Chondrocyte (in vitro differentiated cells): ENCODE measurements at regions not wholly inside any gene's neighbourhood (a gene's known extent, or its start where the extent isn't known, plus 50 kb on each side); places are given as distances from the start of the nearest gene placed in this dataset.

Experiments
- DNase-seq: peaks from one replicate; pipeline ENCODE4 v3.0.0; 2021; ENCODE audit warnings: mixed read lengths, low spot score
- H3K27ac Mint-ChIP-seq: one replicate; pipeline ENCODE4 v1.8.0; 2021; ENCODE audit warnings: mild to moderate bottlenecking, moderate library complexity, mixed read lengths; ENCODE audit not compliant: unreplicated experiment
- H3K27me3 Mint-ChIP-seq: 2 replicates; pipeline ENCODE4 v1.8.0; 2021; ENCODE audit warnings: low read depth, mixed read lengths
- H3K36me3 Mint-ChIP-seq: 2 replicates; pipeline ENCODE4 v1.8.0; 2021; ENCODE audit warnings: low read depth, mixed read lengths
- H3K4me1 Mint-ChIP-seq: 2 replicates; pipeline ENCODE4 v1.8.0; 2021; ENCODE audit warnings: low read depth, mild to moderate bottlenecking, mixed read lengths
- H3K4me3 Mint-ChIP-seq: one replicate; pipeline ENCODE4 v1.8.0; 2021; ENCODE audit warnings: mild to moderate bottlenecking, moderate library complexity, mixed read lengths; ENCODE audit not compliant: unreplicated experiment
- H3K9me3 Mint-ChIP-seq: 2 replicates; pipeline ENCODE4 v1.8.0; 2021; ENCODE audit warnings: low read depth, mixed read lengths
- TF ChIP-seq, protein P1 (sequence below): fragments of 200-600 bp; sonication (generic); IDR thresholded peaks from 2 replicates; pipeline ENCODE4 v1.5.0; 2021; ENCODE audit warnings: antibody characterized with exemption, mild to moderate bottlenecking, moderate library complexity

DNA sequence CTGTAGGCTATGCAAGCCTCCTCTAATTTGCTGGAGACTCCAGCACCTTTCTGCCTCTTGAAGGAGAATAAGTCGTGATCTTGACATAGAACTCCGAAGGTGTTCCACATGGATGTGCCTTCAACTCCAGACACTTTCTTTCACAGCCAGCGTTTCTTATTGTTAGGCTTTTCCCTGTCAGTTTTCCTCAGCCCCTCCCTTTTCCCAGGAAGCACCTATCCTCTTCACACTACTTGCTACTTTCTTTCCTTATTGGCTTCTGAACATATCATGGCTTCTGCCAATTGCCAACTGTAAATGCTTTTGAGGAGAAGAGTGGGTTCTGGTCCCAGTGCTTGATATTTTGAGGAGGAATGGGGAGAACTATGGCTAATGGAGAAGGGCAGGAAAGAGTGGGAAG, 216.3 kb upstream of the PGR start:
- Mint-ChIP-seq H3K9me3 (peaks cover 2% of the 10 kb centered on the region), H3K27me3 (peaks cover 12% of the 10 kb centered on the region), H3K27ac (no peak overlapping the region), H3K4me3 (no peak overlapping the region), H3K36me3 (no peaks in the 10 kb centered on the region), H3K4me1 (peaks cover 13% of the 10 kb centered on the region)
- no peak for DNase-seq
- TF ChIP-seq, protein P1, sequence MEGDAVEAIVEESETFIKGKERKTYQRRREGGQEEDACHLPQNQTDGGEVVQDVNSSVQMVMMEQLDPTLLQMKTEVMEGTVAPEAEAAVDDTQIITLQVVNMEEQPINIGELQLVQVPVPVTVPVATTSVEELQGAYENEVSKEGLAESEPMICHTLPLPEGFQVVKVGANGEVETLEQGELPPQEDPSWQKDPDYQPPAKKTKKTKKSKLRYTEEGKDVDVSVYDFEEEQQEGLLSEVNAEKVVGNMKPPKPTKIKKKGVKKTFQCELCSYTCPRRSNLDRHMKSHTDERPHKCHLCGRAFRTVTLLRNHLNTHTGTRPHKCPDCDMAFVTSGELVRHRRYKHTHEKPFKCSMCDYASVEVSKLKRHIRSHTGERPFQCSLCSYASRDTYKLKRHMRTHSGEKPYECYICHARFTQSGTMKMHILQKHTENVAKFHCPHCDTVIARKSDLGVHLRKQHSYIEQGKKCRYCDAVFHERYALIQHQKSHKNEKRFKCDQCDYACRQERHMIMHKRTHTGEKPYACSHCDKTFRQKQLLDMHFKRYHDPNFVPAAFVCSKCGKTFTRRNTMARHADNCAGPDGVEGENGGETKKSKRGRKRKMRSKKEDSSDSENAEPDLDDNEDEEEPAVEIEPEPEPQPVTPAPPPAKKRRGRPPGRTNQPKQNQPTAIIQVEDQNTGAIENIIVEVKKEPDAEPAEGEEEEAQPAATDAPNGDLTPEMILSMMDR, result no peak

DNA sequence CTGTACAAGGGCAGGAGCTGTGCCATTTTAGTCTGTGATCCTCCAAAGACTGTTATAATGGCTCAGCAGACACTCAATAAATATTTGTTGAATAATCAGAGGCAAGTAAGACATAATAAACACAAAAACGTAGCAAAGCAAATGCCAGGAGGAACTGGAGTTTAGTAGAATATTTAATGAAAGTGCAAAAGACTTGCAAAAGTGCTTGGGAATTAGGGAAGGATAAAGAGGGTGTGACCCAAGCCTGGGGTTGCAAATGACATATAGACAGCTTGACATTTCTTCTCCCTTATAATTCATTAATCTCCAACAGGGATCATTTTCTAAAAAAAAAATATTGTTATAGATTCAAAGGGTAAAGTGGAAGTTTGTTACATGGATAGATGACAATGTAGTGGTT, 212.7 kb upstream of the PGR start:
- no peak for DNase-seq
- Mint-ChIP-seq H3K4me1 (peaks cover 13% of the 10 kb centered on the region), H3K4me3 (no peak overlapping the region), H3K27ac (no peak overlapping the region), H3K27me3 (peaks cover 3% of the 10 kb centered on the region), H3K36me3 (no peaks in the 10 kb centered on the region), H3K9me3 (peaks cover 2% of the 10 kb centered on the region)
- TF ChIP-seq, protein P1, result no peak

DNA sequence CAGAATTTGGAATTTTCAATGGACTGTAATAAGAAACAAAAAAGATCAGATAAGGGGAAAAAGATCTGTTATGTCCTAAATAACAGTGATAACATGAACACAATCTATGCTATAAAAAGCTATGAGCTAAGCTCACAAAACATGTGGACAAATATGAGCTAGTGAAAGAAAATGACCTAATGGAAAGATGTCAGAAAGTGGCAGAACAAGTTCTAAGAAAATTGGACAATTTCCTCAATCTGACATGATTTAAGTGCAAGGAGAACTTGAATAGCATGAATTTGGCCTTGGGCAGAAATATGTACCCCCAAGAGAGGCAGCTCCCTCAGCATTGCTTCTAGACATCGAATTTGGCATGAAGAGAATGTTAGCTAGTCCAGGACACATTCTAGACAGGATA, 212.0 kb upstream of the PGR start:
- Mint-ChIP-seq H3K9me3 (peaks cover 2% of the 10 kb centered on the region), H3K36me3 (no peaks in the 10 kb centered on the region), H3K27ac (no peak overlapping the region), H3K4me3 (no peak overlapping the region), H3K27me3 (peaks cover 3% of the 10 kb centered on the region), H3K4me1 (peaks cover 10% of the 10 kb centered on the region)
- TF ChIP-seq, protein P1, result no peak
- no peak for DNase-seq

DNA sequence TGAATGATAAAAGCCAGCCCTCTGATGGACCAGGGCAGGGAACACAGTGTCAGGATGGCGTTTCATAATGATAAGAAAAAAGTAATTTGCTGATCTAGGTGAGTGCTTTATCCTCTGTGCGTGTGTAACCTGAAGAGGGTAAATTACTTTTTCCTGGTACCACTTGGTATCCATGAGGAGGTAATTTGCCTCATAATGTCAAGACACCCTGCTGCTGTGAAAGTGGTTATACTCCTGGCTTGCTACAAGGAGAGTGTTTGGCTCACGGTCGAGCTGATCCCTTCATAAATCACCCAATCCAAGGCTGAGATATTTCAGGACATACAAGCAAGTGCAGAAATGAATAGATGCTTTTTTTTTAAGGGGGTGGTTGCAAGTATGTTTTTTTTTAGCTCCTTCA, 207.2 kb upstream of the PGR start:
- TF ChIP-seq, protein P1, result no peak
- H3K9me3 Mint-ChIP-seq, result no peaks in the 10 kb centered on the region

DNA sequence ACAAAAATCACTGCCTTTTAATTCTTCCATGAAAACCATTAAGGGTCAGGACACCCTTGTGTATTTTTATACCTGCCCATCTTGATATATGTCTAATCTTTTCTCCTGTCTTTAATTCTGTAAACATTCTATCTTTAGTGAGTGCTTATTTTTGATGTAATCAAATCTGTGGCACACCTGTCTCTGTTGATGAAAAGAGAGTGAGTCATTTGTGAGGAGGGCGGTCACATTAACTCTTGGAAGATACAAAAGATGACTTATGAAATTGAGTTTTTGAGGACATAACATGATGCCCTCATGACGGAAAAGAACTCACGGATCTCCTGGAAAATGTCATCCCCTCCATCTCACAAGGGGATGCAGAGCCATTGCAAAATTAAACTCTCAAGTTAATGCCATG, 206.5 kb upstream of the PGR start:
- H3K4me1 Mint-ChIP-seq, result no peaks in the 10 kb centered on the region

More for the DNA sequence above, 207.2 kb upstream of the PGR start:
- no peaks in the 10 kb centered on the region for H3K36me3 Mint-ChIP-seq
- H3K4me3 Mint-ChIP-seq, result no peak overlapping the region
- H3K27ac Mint-ChIP-seq, result no peak overlapping the region
- peaks cover 4% of the 10 kb centered on the region for H3K4me1 Mint-ChIP-seq
- DNase-seq, result no peak
- H3K27me3 Mint-ChIP-seq, result peaks cover 6% of the 10 kb centered on the region

More for the DNA sequence above, 206.5 kb upstream of the PGR start:
- Mint-ChIP-seq H3K27ac (no peak overlapping the region), H3K4me3 (no peak overlapping the region), H3K27me3 (peaks cover 6% of the 10 kb centered on the region), H3K9me3 (peaks cover 5% of the 10 kb centered on the region), H3K36me3 (no peaks in the 10 kb centered on the region)
- no peak for DNase-seq
- TF ChIP-seq, protein P1, result no peak
